ENCODE measurements at regions not wholly inside any gene's neighbourhood (a gene's known extent, or its start where the extent isn't known, plus 50 kb on each side); places are given as distances from the start of the nearest gene placed in this dataset.

DNA sequence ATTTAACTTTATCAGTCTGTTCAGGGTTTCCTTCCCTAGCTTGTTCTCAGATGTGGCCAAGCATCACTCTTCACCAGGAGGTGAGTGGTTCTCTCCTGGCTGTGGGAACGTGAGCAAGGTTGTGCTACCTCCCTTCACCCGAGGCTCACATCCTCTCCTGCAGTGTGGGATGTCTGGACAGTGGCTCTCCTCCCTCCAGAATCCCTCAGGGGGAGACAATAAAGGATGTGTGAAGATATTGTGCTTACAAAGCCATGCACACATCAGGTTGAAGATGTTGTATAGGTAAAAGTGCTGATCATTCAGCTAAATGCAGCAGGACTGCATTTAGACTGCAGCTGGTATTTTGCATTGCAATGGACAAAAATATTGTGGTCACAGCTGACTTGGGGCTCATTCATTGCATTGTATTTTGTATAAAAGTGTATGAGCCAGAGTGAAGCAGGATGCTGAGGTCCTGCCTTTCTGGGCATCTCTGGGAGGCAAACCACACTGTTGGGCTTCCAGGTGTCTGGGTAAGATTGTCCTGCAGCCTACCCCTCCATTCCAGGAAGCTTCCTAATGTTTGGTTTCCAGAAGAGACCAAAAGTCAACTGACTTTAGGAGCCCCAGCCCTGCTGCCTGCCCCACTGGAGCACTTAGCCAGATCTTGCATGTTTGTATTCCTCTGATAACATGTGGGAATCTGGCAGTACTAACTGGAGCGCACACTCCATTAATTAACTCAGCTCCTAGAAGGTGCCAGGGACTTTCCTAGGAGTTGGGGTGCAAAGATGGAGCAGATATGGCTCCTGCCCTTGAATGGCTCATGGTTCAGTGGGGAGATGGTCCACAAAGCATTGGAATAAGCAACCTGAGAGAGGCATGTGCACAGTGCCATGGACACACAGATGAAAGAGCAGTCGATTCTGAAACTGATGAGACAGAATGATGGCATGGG, 292.5 kb upstream of the ZNF32 start:
- no peak overlapping the region for H3K4me3 ChIP-seq (ENCODE audit: low read depth, low read length)
- DNase-seq (ENCODE audit: low read depth), result no peak
- TF ChIP-seq, protein P1, sequence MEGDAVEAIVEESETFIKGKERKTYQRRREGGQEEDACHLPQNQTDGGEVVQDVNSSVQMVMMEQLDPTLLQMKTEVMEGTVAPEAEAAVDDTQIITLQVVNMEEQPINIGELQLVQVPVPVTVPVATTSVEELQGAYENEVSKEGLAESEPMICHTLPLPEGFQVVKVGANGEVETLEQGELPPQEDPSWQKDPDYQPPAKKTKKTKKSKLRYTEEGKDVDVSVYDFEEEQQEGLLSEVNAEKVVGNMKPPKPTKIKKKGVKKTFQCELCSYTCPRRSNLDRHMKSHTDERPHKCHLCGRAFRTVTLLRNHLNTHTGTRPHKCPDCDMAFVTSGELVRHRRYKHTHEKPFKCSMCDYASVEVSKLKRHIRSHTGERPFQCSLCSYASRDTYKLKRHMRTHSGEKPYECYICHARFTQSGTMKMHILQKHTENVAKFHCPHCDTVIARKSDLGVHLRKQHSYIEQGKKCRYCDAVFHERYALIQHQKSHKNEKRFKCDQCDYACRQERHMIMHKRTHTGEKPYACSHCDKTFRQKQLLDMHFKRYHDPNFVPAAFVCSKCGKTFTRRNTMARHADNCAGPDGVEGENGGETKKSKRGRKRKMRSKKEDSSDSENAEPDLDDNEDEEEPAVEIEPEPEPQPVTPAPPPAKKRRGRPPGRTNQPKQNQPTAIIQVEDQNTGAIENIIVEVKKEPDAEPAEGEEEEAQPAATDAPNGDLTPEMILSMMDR (conservative IDR thresholded peaks at IDR 0.05; ENCODE audit: low read depth, low read length), result no peak

DNA sequence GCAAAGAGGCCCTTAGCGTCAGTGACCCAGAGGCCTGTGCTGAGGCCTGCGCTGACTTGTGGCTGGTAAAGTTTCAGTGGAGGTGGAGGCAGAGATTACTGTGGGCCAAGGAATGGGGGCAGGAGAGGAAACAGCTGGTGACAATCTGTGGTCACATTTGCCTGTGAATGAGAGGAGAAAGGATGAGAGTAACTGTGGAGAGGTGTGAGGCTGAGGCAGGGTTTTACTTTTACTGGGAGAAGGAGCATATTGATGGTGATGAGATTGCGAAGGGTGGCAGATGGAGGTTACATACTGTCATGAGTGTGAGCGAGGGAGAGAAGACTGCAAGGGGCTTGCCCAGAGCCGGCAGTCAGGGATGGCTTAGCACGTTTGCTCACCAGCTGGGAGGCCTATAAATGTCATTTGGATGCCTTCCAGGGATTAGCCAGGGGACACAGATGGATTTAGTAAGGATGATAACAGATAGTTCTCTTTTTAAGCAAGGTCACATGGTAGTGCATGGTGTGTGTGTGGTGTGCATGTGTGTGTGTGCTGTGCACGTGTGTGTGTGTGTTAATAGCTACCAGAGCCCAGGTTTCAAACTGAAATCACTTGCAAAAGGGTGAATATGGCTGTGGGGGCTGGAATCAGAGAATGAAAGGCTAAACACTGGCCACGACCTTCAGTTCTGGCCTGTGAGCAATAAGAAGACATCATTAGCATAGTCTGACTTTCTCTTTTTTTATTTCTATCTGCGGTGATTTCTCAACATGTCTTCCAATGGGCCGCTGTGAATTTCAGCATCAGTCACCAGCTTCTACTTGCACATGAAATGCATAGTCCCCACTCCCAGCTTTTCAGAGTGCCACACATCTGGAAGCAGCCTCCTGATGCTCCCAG, 291.5 kb upstream of the ZNF32 start:
- TF ChIP-seq, protein P1 (conservative IDR thresholded peaks at IDR 0.05; ENCODE audit: low read depth, low read length), result no peak
- no peak overlapping the region for H3K4me3 ChIP-seq (ENCODE audit: low read depth, low read length)
- DNase-seq (ENCODE audit: low read depth), result peak; percentile 17

DNA sequence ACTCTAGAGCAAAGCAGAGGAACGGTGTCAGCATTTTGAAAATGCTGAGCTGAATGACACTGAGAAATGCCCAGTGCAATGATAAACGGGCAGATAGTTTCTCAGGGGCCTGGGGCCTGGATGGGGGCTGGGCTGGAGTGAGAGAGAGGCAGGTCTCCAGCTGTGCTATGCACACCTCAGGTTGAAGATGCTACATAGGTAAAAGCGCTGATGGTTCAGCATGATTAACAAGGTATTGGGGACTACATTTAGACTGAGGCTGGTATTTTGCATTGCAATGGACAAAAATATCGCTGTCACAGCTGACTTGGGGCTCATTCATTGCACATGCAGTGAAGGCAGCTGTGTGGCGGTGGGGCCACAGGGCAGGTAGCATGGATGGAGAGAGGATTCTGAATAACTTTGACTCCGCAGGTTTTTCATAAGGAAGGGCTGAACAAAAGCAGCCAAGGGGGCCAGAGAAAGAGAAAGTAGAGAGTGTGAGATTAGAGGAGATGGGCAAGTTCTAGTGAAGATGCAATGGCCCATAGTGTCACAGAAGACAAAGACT, 290.8 kb upstream of the ZNF32 start:
- no peak overlapping the region for H3K4me3 ChIP-seq (ENCODE audit: low read depth, low read length)
- no peak for DNase-seq (ENCODE audit: low read depth)
- TF ChIP-seq, protein P1 (conservative IDR thresholded peaks at IDR 0.05; ENCODE audit: low read depth, low read length), result no peak

DNA sequence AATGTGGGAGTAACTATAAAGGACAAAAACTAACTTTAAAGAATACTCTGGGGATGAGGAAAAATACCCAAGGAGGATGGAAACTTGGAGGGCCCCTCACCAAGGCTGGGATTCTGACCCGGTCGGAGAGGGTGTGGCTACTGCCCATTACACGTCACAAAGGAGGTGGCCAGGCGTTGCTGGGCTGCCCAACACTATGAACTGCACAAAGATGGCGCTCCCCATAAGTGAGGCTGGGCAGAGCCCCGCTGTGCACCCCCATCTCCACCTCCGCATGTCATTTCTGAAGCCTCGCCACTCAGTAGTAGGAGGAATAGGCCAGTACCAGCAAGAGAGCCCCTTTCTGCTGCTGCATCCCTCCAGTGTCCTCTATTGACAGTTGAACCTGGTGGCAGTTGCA, 290.1 kb upstream of the ZNF32 start:
- H3K4me3 ChIP-seq (ENCODE audit: low read depth, low read length), result no peak overlapping the region
- TF ChIP-seq, protein P1 (conservative IDR thresholded peaks at IDR 0.05; ENCODE audit: low read depth, low read length), result no peak
- DNase-seq (ENCODE audit: low read depth), result no peak

DNA sequence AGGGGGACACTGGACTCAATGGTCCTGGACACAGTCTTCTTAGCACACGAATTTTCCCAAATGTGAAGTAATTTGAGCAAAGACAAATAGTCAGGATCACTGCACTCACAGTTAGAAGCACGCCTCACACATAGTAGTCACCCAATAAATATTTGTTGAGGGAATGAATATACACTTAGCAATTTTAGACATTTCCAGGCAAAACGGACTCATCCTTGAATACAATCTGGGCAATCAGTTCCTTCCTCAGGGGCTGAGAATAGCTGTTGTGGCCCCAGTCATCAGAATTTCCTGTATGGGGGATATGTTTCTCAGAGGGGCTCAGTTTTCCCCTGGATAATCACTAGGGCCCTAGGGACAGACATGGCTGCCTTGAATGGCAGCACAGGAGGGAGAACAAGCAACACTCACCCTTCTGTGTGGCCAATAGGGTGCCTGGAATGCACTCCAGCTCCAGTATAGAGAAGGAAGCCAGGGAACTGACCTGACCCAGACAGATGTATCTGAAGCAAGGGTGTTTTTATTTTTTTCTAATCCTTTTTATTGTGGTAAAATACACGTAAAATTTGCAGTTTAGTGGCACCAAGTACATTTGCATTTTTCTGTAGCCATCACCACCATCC, 282.7 kb upstream of the ZNF32 start:
- H3K4me3 ChIP-seq (ENCODE audit: low read depth, low read length), result no peak overlapping the region
- DNase-seq (ENCODE audit: low read depth), result peak; percentile 62
- TF ChIP-seq, protein P1 (conservative IDR thresholded peaks at IDR 0.05; ENCODE audit: low read depth, low read length), result no peak

DNA sequence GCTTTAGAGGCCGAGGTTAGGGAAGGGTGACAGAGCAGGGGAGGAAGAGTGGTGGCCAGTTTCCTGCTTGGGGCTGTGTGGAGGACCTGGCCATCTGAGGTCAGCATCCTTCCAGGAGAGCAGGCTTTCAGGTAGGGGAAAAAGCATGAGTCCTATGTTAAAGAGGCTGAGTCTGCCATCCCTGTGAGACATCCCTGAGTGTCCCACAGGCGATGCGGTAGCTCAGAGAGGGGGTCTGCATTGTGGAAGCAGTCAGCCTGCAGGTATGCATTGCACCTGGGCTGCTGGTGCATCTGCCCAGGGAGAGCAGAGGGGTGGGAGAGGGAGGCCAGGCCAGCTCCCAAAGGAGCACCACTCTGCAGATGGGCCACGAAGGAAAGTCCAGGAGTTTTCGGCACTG, 282.1 kb upstream of the ZNF32 start:
- TF ChIP-seq, protein P1 (conservative IDR thresholded peaks at IDR 0.05; ENCODE audit: low read depth, low read length), result no peak
- H3K4me3 ChIP-seq (ENCODE audit: low read depth, low read length), result no peak overlapping the region
- DNase-seq (ENCODE audit: low read depth), result no peak

All from choroid plexus epithelial cell (primary cell).